MCF 10A (cell line): ENCODE measurements at regions not wholly inside any gene's neighbourhood (a gene's known extent, or its start where the extent isn't known, plus 50 kb on each side); places are given as distances from the start of the nearest gene placed in this dataset.

Experiments used
- BruUV-seq: library from RNA; stranded (reverse); fragments of 400-500 nt; replicated peaks from 2 replicates; lab custom pipeline; 2021; lab: Mats Ljungman, UMichigan
- CTCF ChIA-PET: fragments of 300-600 bp; sonication (Branson Sonifier 250); formaldehyde crosslinking; extraction: SDS; loops from one replicate; lab custom pipeline; 2021; ENCODE audit warnings: antibody characterized with exemption, inconsistent platforms; lab: Yijun Ruan, JAX
- POLR2A ChIA-PET: fragments of 300-600, 350-650 bp; sonication (Branson Sonifier 250); formaldehyde crosslinking; extraction: SDS; loops from one replicate; lab custom pipeline; 2020; ENCODE audit warnings: antibody characterized with exemption, inconsistent platforms; lab: Yijun Ruan, JAX
- DNase-seq: peaks from one replicate; pipeline ENCODE4 v3.0.0-alpha.2; 2018; ENCODE audit not compliant: unreplicated experiment
- H3K27ac Mint-ChIP-seq: one replicate; pipeline ENCODE4 v1.8.0; 2022; ENCODE audit warnings: mild to moderate bottlenecking, low read depth, mixed read lengths; ENCODE audit not compliant: unreplicated experiment
- H3K27me3 Mint-ChIP-seq: one replicate; pipeline ENCODE4 v1.8.0; 2022; ENCODE audit warnings: mixed read lengths; ENCODE audit not compliant: insufficient read depth, unreplicated experiment
- H3K36me3 Mint-ChIP-seq: one replicate; pipeline ENCODE4 v1.8.0; 2022; ENCODE audit warnings: mild to moderate bottlenecking, moderate library complexity, mixed read lengths; ENCODE audit not compliant: insufficient read depth, unreplicated experiment
- H3K4me1 Mint-ChIP-seq: one replicate; pipeline ENCODE4 v1.8.0; 2022; ENCODE audit warnings: mixed read lengths; ENCODE audit not compliant: insufficient read depth, unreplicated experiment
- H3K4me3 Mint-ChIP-seq: one replicate; pipeline ENCODE4 v1.8.0; 2022; ENCODE audit warnings: mild to moderate bottlenecking, moderate library complexity, mixed read lengths; ENCODE audit not compliant: unreplicated experiment
- H3K9me3 Mint-ChIP-seq: one replicate; pipeline ENCODE4 v1.8.0; 2022; ENCODE audit warnings: mixed read lengths; ENCODE audit not compliant: unreplicated experiment
- intact Hi-C: fragments of 100-400 bp; cut with micrococcal nuclease; formaldehyde crosslinking; loops from 2 replicates; pipeline ENCODE4 v1.14.1; 2022
- TF ChIP-seq, protein P1 (sequence below): fragments of 200-600 bp; IDR thresholded peaks from one replicate; pipeline ENCODE4 v1.8.0; 2022; ENCODE audit warnings: antibody characterized with exemption, mild to moderate bottlenecking; ENCODE audit not compliant: unreplicated experiment

DNA sequence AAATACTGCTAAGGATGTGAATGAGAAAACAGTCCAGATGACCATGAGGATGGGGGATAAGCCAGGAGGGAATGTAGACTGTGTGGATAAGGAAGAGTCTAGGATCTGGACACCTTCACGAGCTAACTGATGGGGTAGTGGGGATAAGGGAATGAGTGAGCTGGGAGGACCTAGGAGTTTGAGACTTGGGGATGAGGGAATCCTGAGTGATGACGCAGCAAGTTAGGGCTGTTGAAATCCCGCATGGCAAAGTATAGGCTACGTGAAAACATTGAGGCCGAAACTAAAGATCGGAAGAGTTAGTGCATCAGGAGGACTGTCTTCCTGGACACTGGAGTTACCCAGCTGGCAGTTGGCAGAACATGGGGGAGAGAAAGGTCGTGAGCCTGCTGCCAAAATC lies 129.2 kb upstream of the EEA1 start:
- no peaks in the 10 kb centered on the region for H3K9me3 Mint-ChIP-seq
- no peak for DNase-seq
- H3K4me3 Mint-ChIP-seq, result no peak overlapping the region
- H3K27ac Mint-ChIP-seq, result no peak overlapping the region
- ChIA-PET POLR2A (no interaction called here), CTCF (interaction anchor here (0.6 to 1.4 kb wide), 4 partner anchors 69 to 1936 kb away, joined by 3 to 4 read pairs (median 3); no protein-coding TSS in a partner anchor)
- no peaks in the 10 kb centered on the region for H3K36me3 Mint-ChIP-seq
- no peaks in the 10 kb centered on the region for H3K27me3 Mint-ChIP-seq
- intact Hi-C loops, result no loop called here
- BruUV-seq, result no TSS peak
- TF ChIP-seq, protein P1, sequence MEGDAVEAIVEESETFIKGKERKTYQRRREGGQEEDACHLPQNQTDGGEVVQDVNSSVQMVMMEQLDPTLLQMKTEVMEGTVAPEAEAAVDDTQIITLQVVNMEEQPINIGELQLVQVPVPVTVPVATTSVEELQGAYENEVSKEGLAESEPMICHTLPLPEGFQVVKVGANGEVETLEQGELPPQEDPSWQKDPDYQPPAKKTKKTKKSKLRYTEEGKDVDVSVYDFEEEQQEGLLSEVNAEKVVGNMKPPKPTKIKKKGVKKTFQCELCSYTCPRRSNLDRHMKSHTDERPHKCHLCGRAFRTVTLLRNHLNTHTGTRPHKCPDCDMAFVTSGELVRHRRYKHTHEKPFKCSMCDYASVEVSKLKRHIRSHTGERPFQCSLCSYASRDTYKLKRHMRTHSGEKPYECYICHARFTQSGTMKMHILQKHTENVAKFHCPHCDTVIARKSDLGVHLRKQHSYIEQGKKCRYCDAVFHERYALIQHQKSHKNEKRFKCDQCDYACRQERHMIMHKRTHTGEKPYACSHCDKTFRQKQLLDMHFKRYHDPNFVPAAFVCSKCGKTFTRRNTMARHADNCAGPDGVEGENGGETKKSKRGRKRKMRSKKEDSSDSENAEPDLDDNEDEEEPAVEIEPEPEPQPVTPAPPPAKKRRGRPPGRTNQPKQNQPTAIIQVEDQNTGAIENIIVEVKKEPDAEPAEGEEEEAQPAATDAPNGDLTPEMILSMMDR, result no peak
- H3K4me1 Mint-ChIP-seq, result no peaks in the 10 kb centered on the region

DNA sequence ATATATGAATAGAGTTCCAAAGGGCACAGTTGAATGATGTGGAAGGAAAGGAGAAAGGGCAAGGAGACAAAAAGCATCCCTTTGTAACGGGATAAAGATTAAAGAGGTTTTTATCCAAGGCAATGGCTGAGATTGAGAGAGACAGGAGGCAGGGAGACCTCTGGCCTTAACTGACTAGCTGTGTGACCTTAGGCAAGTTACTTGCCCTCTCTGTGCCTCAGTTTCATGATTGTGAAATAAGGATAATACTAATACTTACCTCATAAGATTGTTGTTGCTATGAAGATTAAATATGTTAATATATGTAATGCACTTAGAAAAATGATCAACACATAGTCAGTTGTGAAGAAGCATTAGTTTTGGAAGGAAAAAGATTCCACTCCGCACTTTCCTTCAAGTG lies 130.2 kb upstream of the EEA1 start:
- ChIA-PET POLR2A (no interaction called here), CTCF (interaction anchor here (1.4 kb wide), 1 partner anchor 68 kb away, joined by 3 read pairs; no protein-coding TSS in a partner anchor)
- H3K4me3 Mint-ChIP-seq, result no peak overlapping the region
- no peaks in the 10 kb centered on the region for H3K36me3 Mint-ChIP-seq
- DNase-seq, result no peak
- intact Hi-C loops, result no loop called here
- no peaks in the 10 kb centered on the region for H3K9me3 Mint-ChIP-seq
- H3K27me3 Mint-ChIP-seq, result no peaks in the 10 kb centered on the region
- H3K4me1 Mint-ChIP-seq, result no peaks in the 10 kb centered on the region
- no TSS peak for BruUV-seq
- no peak overlapping the region for H3K27ac Mint-ChIP-seq
- TF ChIP-seq, protein P1, result no peak

DNA sequence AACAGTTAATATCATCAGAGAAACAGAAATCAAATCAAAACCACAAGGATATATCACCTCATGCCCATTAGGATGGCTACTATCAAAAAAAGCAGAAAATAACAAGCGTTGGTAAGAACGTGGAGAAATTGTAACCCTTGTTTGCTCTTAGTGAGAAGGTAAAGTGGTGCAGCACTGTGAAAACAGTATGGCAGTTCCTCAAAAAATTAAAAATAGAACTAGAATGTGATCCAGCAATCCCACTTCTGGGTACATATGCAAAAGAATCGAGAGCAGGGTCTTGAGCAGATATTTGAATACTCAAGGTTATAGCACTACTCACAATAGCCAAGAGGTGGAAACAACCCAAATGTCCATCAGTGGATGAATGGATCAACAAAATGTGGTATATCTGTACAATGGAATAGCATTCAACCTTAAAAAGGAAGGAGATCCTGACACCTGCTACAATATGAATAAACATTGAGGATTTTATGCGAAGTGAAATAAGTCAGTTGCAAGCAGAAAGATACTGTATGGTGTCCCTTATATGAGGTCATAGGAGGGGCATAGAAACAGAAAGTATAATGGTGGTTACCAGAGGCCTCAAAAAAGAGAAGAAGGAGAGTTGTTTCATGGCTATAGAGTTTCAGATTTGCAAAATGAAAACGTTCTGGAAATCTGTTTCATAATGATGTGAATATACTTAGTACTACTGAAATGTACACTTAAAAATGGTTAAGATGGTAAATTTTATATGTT lies 131.0 kb upstream of the EEA1 start:
- Mint-ChIP-seq H3K36me3 (no peaks in the 10 kb centered on the region), H3K9me3 (no peaks in the 10 kb centered on the region), H3K4me1 (no peaks in the 10 kb centered on the region), H3K27me3 (no peaks in the 10 kb centered on the region), H3K4me3 (no peak overlapping the region), H3K27ac (no peak overlapping the region)
- BruUV-seq, result no TSS peak
- ChIA-PET CTCF (interaction anchor here (1.4 kb wide), 1 partner anchor 67 kb away, joined by 3 read pairs; no protein-coding TSS in a partner anchor), POLR2A (no interaction called here)
- DNase-seq, result no peak
- intact Hi-C loops, result no loop called here
- TF ChIP-seq, protein P1, result no peak

DNA sequence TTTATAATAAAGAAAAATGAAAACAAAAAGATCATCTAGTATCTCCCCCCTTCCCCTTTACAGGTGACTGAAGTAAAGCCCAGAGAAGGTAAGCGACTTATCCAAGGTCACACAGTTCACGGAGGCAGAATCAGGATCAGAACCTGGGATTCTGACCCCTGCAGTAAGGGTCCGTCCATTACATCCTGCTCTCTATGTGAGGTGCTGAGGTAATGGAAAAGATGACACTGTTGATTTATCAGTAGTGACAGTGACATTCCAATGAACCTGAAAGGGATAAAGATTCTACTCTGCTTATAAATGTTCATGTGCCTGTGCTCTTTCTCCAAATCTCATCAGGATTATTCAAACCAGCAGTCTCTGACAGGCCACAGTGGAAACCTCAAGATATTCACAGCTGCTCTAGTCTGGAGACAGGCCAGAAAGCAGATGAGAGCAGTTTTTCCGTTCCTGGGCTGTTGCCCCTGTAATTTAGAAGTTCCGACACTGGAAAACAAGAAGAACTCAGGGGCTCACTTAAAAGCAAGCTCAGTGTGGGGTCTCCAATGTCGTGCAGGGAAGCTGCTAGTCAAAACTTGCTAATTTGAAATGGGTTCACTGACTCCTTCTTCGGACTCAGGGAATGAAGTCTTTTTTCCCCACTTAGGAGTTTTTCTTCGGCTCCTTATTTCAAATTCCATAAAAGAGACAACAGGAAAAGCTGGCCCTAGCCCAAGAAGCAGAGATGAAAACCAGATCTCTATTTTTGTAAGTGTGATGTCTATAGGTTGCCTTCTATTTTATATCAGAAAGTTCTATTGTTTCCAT lies 131.8 kb upstream of the EEA1 start:
- POLR2A ChIA-PET, result interaction anchor here (0.6 kb wide), 1 partner anchor 329 kb away, joined by 5 read pairs; no protein-coding TSS in a partner anchor
- CTCF ChIA-PET, result interaction anchor here (1.3 kb wide), 1 partner anchor 320 kb away, joined by 7 read pairs; no protein-coding TSS in a partner anchor
- H3K27me3 Mint-ChIP-seq, result no peaks in the 10 kb centered on the region
- no TSS peak for BruUV-seq
- no peaks in the 10 kb centered on the region for H3K9me3 Mint-ChIP-seq
- H3K4me1 Mint-ChIP-seq, result no peaks in the 10 kb centered on the region
- intact Hi-C loops, result no loop called here
- DNase-seq, result no peak
- TF ChIP-seq, protein P1, result no peak
- H3K36me3 Mint-ChIP-seq, result no peaks in the 10 kb centered on the region
- H3K27ac Mint-ChIP-seq, result no peak overlapping the region
- no peak overlapping the region for H3K4me3 Mint-ChIP-seq
